NCI-H2227 (cell line): ENCODE measurements at regions not wholly inside any gene's neighbourhood (a gene's known extent, or its start where the extent isn't known, plus 50 kb on each side); places are given as distances from the start of the nearest gene placed in this dataset.
A peak's percentile ranks its signal among the peaks of the same experiment; 100 is the strongest.
"Not testable (repeated sequence)": the region's sequence is repeated elsewhere in the genome, so short reads cannot be mapped to it uniquely, and the experiment has no call there.

ENCODE experiments used
- DNase-seq: peaks from one replicate; lab custom pipeline; 2025; ENCODE audit not compliant: unreplicated experiment; lab: John Stamatoyannopoulos, UW

DNA sequence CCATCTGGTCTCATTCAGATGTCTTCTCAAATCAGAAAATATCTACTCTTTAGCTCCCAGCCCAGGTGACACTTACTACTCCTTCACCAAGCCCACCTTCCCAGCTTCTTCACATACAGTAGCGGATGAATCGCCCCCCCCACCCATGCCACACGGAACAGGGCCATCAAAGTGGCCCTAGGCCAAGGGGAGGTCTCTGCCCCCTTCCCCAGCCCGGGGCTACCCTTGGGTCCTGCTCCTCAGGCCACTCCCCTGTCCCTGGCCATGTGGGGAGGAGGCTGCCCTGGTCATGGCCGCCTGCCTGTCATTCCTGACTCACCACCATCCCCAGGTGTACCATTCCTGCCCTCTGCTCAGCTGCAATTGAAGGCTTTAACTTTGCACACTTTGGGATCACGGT, 142.8 kb downstream of the NECTIN1 start:
- DNase-seq, result no peak

DNA sequence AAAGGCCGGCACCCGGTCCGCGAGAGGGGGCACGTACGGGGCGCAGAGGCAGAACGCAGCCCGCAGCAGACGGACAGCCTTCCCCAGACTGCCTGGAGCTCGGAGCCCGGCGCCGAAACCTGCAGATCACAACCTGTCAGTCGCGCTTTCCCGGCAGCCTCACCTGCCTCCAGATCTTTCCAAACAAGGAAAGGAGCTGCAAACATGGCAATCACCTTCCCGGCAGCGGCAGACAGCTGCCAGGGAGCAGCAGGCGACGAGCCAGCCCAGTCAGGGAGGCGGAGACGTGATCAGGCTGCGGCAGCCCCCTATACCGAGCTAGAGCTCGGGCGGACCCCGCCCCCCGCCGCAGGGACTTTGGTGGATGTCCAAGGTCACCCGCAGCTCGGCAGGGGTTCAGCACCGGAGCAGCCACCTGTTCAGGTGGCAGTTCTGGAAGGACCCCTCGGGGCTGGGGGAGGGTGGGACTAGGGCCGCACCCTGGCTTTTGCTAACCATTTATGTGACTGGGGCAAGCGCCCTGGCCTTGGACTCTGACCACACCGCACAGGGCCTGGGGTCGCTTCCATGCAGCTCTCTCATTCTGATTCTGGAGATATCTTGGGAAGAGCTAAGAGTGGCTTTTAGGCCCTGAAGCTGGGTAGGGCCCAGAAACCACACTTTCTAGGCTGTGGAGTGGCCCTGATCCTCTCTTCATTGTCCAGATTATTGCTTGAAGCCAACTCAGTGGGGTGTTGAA, 143.8 kb downstream of the NECTIN1 start:
- peak; percentile 59 for DNase-seq

DNA sequence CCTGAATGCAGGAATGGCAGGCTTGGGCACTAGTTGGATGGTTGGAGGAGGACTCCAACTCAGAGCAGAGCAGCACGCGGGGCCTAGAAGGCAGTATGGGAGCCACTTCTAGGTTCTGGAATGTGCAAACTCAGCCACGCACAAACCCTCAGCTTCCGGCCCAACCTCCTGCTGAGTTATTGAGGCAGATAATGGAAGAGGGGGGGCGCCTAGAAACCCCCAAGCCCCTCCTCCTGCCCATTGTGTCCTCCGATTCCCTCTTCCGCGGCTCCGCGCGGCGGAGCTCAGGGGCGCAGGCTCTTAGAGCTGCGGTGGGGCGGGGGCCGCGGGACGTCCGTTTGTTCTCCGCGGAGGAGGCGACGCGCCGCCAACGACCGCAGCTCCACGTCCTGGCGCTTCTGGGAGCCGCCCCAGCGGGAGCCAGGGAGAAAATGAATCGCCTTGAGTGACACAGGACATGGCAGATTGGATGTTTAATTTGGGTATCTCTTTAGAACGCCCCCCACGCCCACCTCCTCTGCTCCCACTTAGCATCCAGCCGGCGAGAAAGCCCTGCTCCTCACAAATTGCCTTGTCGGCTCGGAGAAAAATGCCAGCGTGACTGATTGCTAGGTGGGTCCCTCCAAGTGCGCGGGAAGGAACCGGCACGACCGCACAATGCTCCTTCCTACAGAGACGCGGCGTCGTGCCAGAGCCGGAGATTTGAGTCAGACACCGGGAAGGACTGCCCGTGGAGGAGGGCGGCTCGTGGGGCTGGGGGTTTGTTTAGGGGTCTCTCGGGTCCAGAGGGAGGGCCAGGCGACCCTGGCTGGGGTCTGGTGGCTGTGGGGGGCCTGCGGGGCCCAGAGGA, 144.6 kb downstream of the NECTIN1 start:
- peak; percentile 85 for DNase-seq

- no peak for DNase-seq
These were observed 145.4 kb downstream of the NECTIN1 start for GRCh38 chr11:119583585-119583984.

GRCh38 chr11:119581396-119581795, 147.6 kb downstream of the NECTIN1 start:
- DNase-seq, result not testable (repeated sequence)

- DNase-seq, result no peak
These were observed 148.2 kb downstream of the NECTIN1 start for GRCh38 chr11:119580751-119581150.

- no peak for DNase-seq
These were observed 148.9 kb downstream of the NECTIN1 start for GRCh38 chr11:119580081-119580480.

- no peak for DNase-seq
These were observed 150.3 kb downstream of the NECTIN1 start for GRCh38 chr11:119578521-119579191.

- no peak for DNase-seq
These were observed 150.9 kb upstream of the THY1 start for GRCh38 chr11:119573858-119574257.

GRCh38 chr11:119572481-119573424, 149.8 kb upstream of the THY1 start:
- no peak for DNase-seq

GRCh38 chr11:119571311-119571710, 148.3 kb upstream of the THY1 start:
- no peak for DNase-seq

DNA sequence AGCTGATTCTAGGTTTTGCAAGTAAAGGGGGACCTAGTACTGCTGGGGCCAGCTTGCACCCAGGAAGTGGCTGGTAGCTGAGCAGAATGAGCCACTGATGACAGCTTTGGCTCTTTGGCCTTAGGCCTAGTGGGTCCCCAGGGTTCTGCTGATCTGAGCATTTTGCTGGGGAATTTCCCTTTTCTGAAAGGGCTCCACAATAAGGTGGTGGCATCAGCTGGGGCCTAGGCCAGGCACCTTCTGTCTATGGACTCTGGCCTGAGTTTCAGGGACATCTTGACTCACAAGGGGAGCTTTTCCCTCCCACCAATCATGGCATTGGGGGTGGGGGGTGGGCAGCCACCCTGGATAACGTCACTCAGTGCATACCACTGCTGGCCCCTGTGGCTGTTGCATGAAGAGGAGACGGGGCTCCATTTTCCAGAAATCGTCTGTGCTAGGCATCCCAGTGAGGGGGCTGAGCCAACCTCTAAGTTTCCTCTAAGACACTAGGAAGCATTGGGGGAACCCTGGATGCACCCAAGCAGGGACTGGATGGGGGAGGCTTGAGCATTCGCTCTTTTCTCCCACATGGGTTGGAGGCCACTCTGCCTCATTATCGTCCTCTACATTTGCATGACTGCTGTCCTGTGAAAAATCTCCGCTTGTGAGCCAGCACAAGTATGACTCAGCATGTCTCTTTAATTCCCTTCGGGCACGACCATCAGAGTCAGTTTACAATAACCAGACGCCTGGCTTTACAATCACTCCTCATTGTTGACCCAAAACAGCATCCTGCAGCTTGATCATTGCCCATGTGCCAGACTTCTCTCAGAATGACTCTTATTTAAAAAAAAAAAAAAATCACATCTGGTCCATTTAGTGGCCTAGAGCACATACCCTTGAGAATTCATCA, 145.0 kb upstream of the THY1 start:
- peak; percentile 25 for DNase-seq

- no peak for DNase-seq
These were observed 143.3 kb upstream of the THY1 start for GRCh38 chr11:119566319-119566718.

- not testable (repeated sequence) for DNase-seq
These were observed 142.7 kb upstream of the THY1 start for GRCh38 chr11:119565693-119566092.

DNA sequence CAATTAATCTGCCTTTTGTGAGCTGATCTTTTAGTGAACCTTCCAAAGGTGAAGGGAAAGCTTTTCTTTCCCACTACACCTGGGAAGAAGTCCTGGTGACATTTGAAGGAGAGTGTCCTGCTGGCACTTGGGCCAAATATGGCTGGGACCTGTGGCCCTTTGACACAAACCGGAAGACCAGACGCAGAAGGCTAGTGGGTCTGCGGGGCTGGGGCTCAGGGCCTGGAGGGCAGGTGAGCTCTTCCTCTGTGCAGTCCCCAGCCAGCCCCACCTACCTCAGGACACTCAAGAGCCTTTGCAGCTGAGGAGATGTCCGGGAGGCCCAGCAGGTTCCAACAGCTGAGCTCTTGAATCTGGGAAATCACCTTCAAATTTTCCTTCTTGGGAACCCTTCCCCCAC, 138.0 kb upstream of the THY1 start:
- DNase-seq, result no peak

DNA sequence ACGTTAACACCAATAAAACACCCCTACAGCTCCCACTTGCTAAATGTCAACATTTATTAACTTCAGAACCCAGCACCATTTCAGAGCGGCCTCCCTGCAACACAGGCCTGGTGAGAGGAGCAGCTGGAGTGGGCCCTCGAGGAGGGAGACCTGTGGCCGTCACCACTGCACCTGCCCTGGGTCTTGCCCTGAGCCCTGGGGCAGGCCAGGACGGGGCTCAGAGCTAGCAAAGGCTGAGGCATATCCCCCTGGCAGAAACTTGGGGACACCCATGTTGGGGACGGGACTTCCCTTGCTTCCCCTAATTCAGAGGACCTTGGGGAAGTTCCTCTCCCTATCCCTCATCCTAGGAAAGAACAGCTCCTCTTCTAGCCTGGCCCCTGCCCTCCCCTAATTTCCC, 137.3 kb upstream of the THY1 start:
- no peak for DNase-seq

DNA sequence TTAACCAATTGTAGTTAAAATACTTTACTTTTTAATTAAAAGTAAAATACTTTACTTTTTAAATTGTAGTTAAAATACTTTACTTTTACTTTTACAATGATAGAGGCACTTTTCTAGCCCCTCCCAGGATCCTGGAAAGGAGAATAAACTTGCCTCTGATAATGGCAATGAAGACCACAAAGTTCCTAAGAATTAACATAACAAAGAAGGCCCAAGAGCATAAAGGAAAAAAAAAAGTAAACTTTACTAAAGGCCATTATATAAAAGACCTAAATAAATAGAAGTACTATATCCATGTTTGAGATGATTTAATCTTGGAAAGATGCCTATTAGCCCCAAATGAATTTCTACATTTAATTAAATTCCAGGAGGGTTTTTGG, 129.1 kb upstream of the THY1 start:
- DNase-seq, result no peak

DNA sequence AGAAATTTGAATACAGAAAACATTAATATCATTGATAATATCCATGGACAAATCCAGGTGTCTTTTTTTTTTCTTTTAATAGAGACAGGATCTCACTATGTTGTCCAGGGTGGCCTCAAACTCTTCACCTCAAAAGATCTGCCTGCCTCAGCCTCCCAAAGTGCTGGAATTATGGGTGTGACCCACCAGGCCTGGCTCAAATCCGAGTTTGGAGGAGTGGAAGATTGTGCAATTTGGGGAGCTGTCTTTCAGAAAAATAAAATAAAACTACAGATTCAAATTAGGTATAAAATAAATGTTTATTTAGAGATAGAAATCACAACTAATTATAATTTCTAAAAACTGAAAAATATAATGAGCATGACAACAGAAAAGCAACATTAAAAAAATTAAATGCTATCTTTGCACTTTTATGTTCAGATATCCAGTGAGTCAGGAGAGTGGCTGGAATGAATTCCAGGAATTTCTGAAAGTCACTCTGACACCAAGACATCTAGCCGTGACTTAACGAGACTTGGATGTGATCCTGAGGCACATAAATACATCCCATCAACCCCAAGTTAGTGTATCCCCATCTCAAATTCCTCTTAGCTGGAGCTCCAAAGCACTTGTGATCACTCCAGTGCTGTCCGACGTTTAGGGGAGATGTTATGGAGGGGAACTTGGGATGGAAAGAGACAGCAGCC, 128.6 kb upstream of the THY1 start:
- no peak for DNase-seq
